ENCODE measurements at regions not wholly inside any gene's neighbourhood (a gene's known extent, or its start where the extent isn't known, plus 50 kb on each side); places are given as distances from the start of the nearest gene placed in this dataset.

- TF ChIP-seq EZH2 (IDR thresholded peaks at IDR 0.05; ENCODE audit: insufficient read depth, poor library complexity, severe bottlenecking): no peak
- TF ChIP-seq EZH2phosphoT487 (IDR thresholded peaks at IDR 0.05; ENCODE audit: insufficient read depth, low read depth): no peak
These were observed 74.2 kb upstream of the MBIP start for GRCh38 chr14:36394593-36394992.
